HEK293T (cell line): ENCODE measurements at regions not wholly inside any gene's neighbourhood (a gene's known extent, or its start where the extent isn't known, plus 50 kb on each side); places are given as distances from the start of the nearest gene placed in this dataset.

Experiments
- BHLHE40 ChIP-seq: fragments of 450-650 bp; IDR thresholded peaks from 2 replicates; pipeline ENCODE4 v1.6.1; 2016; ENCODE audit warnings: mild to moderate bottlenecking, moderate library complexity, borderline replicate concordance
- CTBP1 ChIP-seq: fragments of 450-650 bp; IDR thresholded peaks from 2 replicates; pipeline ENCODE4 v1.6.1; 2016; ENCODE audit warnings: borderline replicate concordance
- FOXA1 ChIP-seq: fragments of 450-650 bp; IDR thresholded peaks from 2 replicates; pipeline ENCODE4 v1.6.1; 2016; ENCODE audit warnings: mild to moderate bottlenecking
- FOXK2 ChIP-seq: fragments of 450-650 bp; IDR thresholded peaks from 2 replicates; pipeline ENCODE4 v1.6.1; 2016; ENCODE audit warnings: mild to moderate bottlenecking
- FOXM1 ChIP-seq: fragments of 450-650 bp; IDR thresholded peaks from 2 replicates; pipeline ENCODE4 v1.6.1; 2017; ENCODE audit warnings: mild to moderate bottlenecking, borderline replicate concordance
- HDGF ChIP-seq: fragments of 450-650 bp; IDR thresholded peaks from 2 replicates; pipeline ENCODE4 v1.6.1; 2017; ENCODE audit warnings: antibody characterized with exemption, borderline replicate concordance
- SP1 ChIP-seq: fragments of 450-650 bp; IDR thresholded peaks from 2 replicates; pipeline ENCODE4 v1.6.1; 2017
- SUZ12 ChIP-seq: fragments of 450-650 bp; IDR thresholded peaks from 2 replicates; pipeline ENCODE4 v1.6.1; 2016; ENCODE audit warnings: mild to moderate bottlenecking
- ZNF384 ChIP-seq: fragments of 450-650 bp; IDR thresholded peaks from 2 replicates; pipeline ENCODE4 v1.6.1; 2016
- TF ChIP-seq, protein P1 (sequence below): fragments of 450-650 bp; IDR thresholded peaks from 2 replicates; pipeline ENCODE4 v1.6.1; 2016

DNA sequence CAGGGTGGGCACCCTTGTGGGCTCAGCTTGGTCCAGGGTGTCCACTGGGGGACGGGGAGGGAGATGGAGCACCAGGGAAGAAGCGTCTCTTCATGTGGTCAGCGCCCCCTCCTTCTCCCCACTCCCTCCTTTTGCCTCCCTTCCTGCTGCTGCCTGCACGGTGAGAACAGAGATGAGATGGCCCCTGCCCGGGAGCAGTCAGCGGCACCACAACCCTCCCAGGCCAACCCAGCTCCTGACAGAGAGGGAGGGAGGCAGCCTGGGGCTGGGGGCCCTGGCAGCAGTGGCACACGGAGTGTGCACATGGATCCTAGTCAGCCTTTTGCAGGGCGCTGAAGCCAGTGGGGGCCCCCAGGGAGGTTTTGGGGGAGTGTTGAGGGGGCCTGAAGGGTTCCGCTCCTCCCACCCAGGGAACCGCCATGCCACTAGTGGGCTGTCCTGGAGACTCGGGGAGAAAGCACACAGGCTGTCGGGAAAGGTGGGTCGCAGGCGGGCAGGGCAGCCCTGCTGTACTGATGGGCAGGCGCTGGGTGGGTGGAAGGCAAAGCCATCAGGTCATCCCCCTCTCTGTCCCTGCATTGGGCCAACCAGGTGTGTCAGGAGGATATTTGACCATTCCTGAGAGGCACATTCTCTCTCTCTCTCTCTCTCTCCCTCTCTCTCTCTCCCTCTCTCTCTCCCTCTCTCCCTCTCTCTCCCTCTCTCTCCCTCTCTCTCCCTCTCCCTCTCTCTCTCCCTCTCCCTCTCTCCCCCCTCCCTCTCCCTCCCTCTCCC, 94.3 kb upstream of the BHLHE23 start:
- TF ChIP-seq SP1 (no peak), CTBP1 (no peak), FOXA1 (no peak), BHLHE40 (no peak), ZNF384 (no peak), FOXK2 (no peak), FOXM1 (no peak), SUZ12 (no peak), HDGF (no peak)
- TF ChIP-seq, protein P1, sequence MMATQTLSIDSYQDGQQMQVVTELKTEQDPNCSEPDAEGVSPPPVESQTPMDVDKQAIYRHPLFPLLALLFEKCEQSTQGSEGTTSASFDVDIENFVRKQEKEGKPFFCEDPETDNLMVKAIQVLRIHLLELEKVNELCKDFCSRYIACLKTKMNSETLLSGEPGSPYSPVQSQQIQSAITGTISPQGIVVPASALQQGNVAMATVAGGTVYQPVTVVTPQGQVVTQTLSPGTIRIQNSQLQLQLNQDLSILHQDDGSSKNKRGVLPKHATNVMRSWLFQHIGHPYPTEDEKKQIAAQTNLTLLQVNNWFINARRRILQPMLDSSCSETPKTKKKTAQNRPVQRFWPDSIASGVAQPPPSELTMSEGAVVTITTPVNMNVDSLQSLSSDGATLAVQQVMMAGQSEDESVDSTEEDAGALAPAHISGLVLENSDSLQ, result no peak
